SK-MEL-5 (cell line): ENCODE measurements at regions not wholly inside any gene's neighbourhood (a gene's known extent, or its start where the extent isn't known, plus 50 kb on each side); places are given as distances from the start of the nearest gene placed in this dataset.
"Not testable (repeated sequence)": the region's sequence is repeated elsewhere in the genome, so short reads cannot be mapped to it uniquely, and the experiment has no call there.

ENCODE experiments used
- DNase-seq: peaks from one replicate; pipeline ENCODE4 v3.0.0-alpha.2; 2016; ENCODE audit warnings: low read depth, low spot score
- in situ Hi-C: cut with HindIII; loops from 2 replicates; pipeline ENCODE4 v1.10.0; 2016; ENCODE audit warnings: low sequenced_read_pairs, high pct_unique_total_duplicates, low pct_unique_long_range_greater_than_20kb

- in situ Hi-C loops, DNase-seq: not testable (repeated sequence)
These were observed 4479.1 kb upstream of the OR11H1 start for GRCh38 chr22:11048884-11049283.

- in situ Hi-C loops: not testable (repeated sequence)
These were observed 4477.8 kb upstream of the OR11H1 start for GRCh38 chr22:11050226-11050625.

GRCh38 chr22:11051401-11052112 is 4476.4 kb upstream of the OR11H1 start:
- DNase-seq, in situ Hi-C loops: not testable (repeated sequence)

More at GRCh38 chr22:11050226-11050625, 4477.8 kb upstream of the OR11H1 start:
- not testable (repeated sequence) for DNase-seq

- DNase-seq, in situ Hi-C loops: not testable (repeated sequence)
These were observed 4474.3 kb upstream of the OR11H1 start for GRCh38 chr22:11053403-11054344.

- DNase-seq, in situ Hi-C loops: not testable (repeated sequence)
These were observed 4473.3 kb upstream of the OR11H1 start for GRCh38 chr22:11054681-11055080.

GRCh38 chr22:11055176-11055575 is 4472.8 kb upstream of the OR11H1 start:
- DNase-seq: not testable (repeated sequence)

GRCh38 chr22:11057955-11058547 is 4469.9 kb upstream of the OR11H1 start:
- DNase-seq: not testable (repeated sequence)

More at GRCh38 chr22:11055176-11055575, 4472.8 kb upstream of the OR11H1 start:
- in situ Hi-C loops: not testable (repeated sequence)

GRCh38 chr22:11059129-11059528 is 4468.9 kb upstream of the OR11H1 start:
- in situ Hi-C loops: not testable (repeated sequence)

More at GRCh38 chr22:11057955-11058547, 4469.9 kb upstream of the OR11H1 start:
- in situ Hi-C loops: not testable (repeated sequence)

GRCh38 chr22:11060797-11061196 is 4467.2 kb upstream of the OR11H1 start:
- in situ Hi-C loops, DNase-seq: not testable (repeated sequence)

More at GRCh38 chr22:11059129-11059528, 4468.9 kb upstream of the OR11H1 start:
- not testable (repeated sequence) for DNase-seq

- DNase-seq, in situ Hi-C loops: not testable (repeated sequence)
These were observed 4465.5 kb upstream of the OR11H1 start for GRCh38 chr22:11062534-11062933.

GRCh38 chr22:11063022-11063685 is 4464.8 kb upstream of the OR11H1 start:
- in situ Hi-C loops, DNase-seq: not testable (repeated sequence)

GRCh38 chr22:11065210-11065609 is 4462.8 kb upstream of the OR11H1 start:
- in situ Hi-C loops, DNase-seq: not testable (repeated sequence)

GRCh38 chr22:11065876-11066457 is 4462.0 kb upstream of the OR11H1 start:
- DNase-seq: peak; percentile 57
- in situ Hi-C loops: not testable (repeated sequence)

- no peak for DNase-seq
- in situ Hi-C loops: no loop called here
These were observed 4461.3 kb upstream of the OR11H1 start for GRCh38 chr22:11066458-11067285.

- in situ Hi-C loops, DNase-seq: not testable (repeated sequence)
These were observed 4460.6 kb upstream of the OR11H1 start for GRCh38 chr22:11067286-11067871.

GRCh38 chr22:11067937-11068336 is 4460.1 kb upstream of the OR11H1 start:
- in situ Hi-C loops, DNase-seq: not testable (repeated sequence)
